ENCODE measurements at regions not wholly inside any gene's neighbourhood (a gene's known extent, or its start where the extent isn't known, plus 50 kb on each side); places are given as distances from the start of the nearest gene placed in this dataset.

- TF ChIP-seq SMARCC2 (IDR thresholded peaks at IDR 0.05; ENCODE audit: low read depth) (no peak), MAZ (CRISPR knock-in tag; conservative IDR thresholded peaks at IDR 0.05 in 1 of 2, IDR thresholded peaks at IDR 0.05 in 1 of 2) (peak in 1 of 2 experiments; percentile 44; a peak in 1 of 4 replicates), NR0B1 (IDR thresholded peaks at IDR 0.05; ENCODE audit: partially characterized antibody) (no peak), PCBP2 (IDR thresholded peaks at IDR 0.05; ENCODE audit: low read depth, low read length, poor library complexity, severe bottlenecking) (no peak), NR1H2 (CRISPR knock-in tag; IDR thresholded peaks at IDR 0.05) (no peak), TAL1 (IDR thresholded peaks at IDR 0.05) (peak; percentile 66), BHLHE40 (IDR thresholded peaks at IDR 0.05; ENCODE audit: low read length) (peak; percentile 15; the same call in 1 of the 2 replicates), SMAD3 (CRISPR knock-in tag; conservative IDR thresholded peaks at IDR 0.05) (no peak), SAFB2 (IDR thresholded peaks at IDR 0.05; ENCODE audit: borderline replicate concordance, low read depth, low read length, severe bottlenecking) (no peak), FOS (IDR thresholded peaks at IDR 0.05; ENCODE audit: extremely low read depth, insufficient read length) (no peak), FOSL1 (tag; conservative IDR thresholded peaks at IDR 0.05) (peak; percentile 86), ZNF41 (CRISPR knock-in tag; conservative IDR thresholded peaks at IDR 0.05) (no peak), GTF2A2 (tag; IDR thresholded peaks at IDR 0.05) (no peak), SMARCA5 (IDR thresholded peaks at IDR 0.05) (no peak), TRIM24 (IDR thresholded peaks at IDR 0.05) (peak; percentile 53 to 54), SPI1 (IDR thresholded peaks at IDR 0.05; ENCODE audit: borderline replicate concordance, low read depth, low read length) (peak; percentile 95), SRSF7 (optimal IDR thresholded peaks at IDR 0.05; ENCODE audit: low read depth, low read length) (no peak), CSDE1 (IDR thresholded peaks at IDR 0.05) (no peak), POLR3G (IDR thresholded peaks at IDR 0.05; ENCODE audit: extremely low read depth, insufficient read length, insufficient replicate concordance) (no peak), ZBTB12 (CRISPR knock-in tag; IDR thresholded peaks at IDR 0.05) (peak; percentile 80), NFIC (IDR thresholded peaks at IDR 0.05) (peak; percentile 39; the same call in 1 of the 2 replicates), JUN (IDR thresholded peaks at IDR 0.05; ENCODE audit: borderline replicate concordance, low read depth, low read length) (no peak), JUN (CRISPR knock-in tag; IDR thresholded peaks at IDR 0.05; ENCODE audit: borderline replicate concordance) (no peak), ATF7 (IDR thresholded peaks at IDR 0.05) (peak; percentile 60; the same call in 1 of the 2 replicates), ZNF239 (CRISPR knock-in tag; IDR thresholded peaks at IDR 0.05) (no peak), KDM2B (CRISPR knock-in tag; IDR thresholded peaks at IDR 0.05) (no peak), RBM34 (IDR thresholded peaks at IDR 0.05; ENCODE audit: borderline replicate concordance, insufficient read depth, low read length) (no peak), RCOR1 (IDR thresholded peaks at IDR 0.05; ENCODE audit: borderline replicate concordance in 1 of 2, low read depth in 2 of 2, low read length in 2 of 2) (peak; percentile 8 to 47; a peak in 2 of 4 replicates), POLR2AphosphoS5 (IDR thresholded peaks at IDR 0.05; ENCODE audit: control insufficient read depth, insufficient read depth, low read depth, low read length) (peak; percentile 45; the same call in 1 of the 2 replicates), ZC3H4 (CRISPR knock-in tag; IDR thresholded peaks at IDR 0.05; ENCODE audit: borderline replicate concordance) (no peak), ZNF175 (CRISPR knock-in tag; IDR thresholded peaks at IDR 0.05; ENCODE audit: low read depth) (no peak)
Observed at GRCh38 chr3:40623567-40623966, 98.8 kb downstream of the ZNF621 start (continued).
